ENCODE measurements at regions not wholly inside any gene's neighbourhood (a gene's known extent, or its start where the extent isn't known, plus 50 kb on each side); places are given as distances from the start of the nearest gene placed in this dataset.

GRCh38 chr11:130531061-130531460 lies 82.6 kb downstream of the ADAMTS15 start:
- no peak for TF ChIP-seq CTCF (IDR thresholded peaks at IDR 0.05; ENCODE audit: unreplicated experiment)

GRCh38 chr11:130533113-130533798 lies 84.8 kb downstream of the ADAMTS15 start:
- Mint-ChIP-seq H3K4me3 (ENCODE audit: unreplicated experiment) (no peak overlapping the region), H3K9me3 (ENCODE audit: unreplicated experiment) (no peaks in the 10 kb centered on the region), H3K36me3 (ENCODE audit: insufficient read depth, unreplicated experiment) (no peaks in the 10 kb centered on the region), H3K4me1 (ENCODE audit: insufficient read depth, unreplicated experiment) (peaks cover 19% of the 10 kb centered on the region), H3K27ac (ENCODE audit: low read depth, unreplicated experiment) (no peak overlapping the region), H3K27me3 (ENCODE audit: insufficient read depth, unreplicated experiment) (no peaks in the 10 kb centered on the region)
- no peak for TF ChIP-seq CTCF (IDR thresholded peaks at IDR 0.05; ENCODE audit: unreplicated experiment)
- no TSS peak for BruUV-seq (replicated peaks)
- ChIA-PET POLR2A (interaction anchor here (0.5 to 0.8 kb wide), 2 partner anchors 101 to 273 kb away, joined by 3 read pairs; no protein-coding TSS in a partner anchor), CTCF (no interaction called here)
- intact Hi-C loops (cut with micrococcal nuclease) = loop anchor here (10.0 kb wide), 1 partner anchor 312 kb away; no protein-coding TSS in a partner anchor
- no peak for DNase-seq (ENCODE audit: unreplicated experiment)

More at GRCh38 chr11:130531061-130531460, 82.6 kb downstream of the ADAMTS15 start:
- no peak overlapping the region for H3K4me3 Mint-ChIP-seq (ENCODE audit: unreplicated experiment)
- POLR2A ChIA-PET = interaction anchor here (0.6 to 0.7 kb wide), 2 partner anchors 28 to 228 kb away, joined by 3 read pairs; no protein-coding TSS in a partner anchor
- BruUV-seq (replicated peaks) = no TSS peak
- H3K27me3 Mint-ChIP-seq (ENCODE audit: insufficient read depth, unreplicated experiment) = no peaks in the 10 kb centered on the region
- intact Hi-C loops (cut with micrococcal nuclease) = loop anchor here (10.0 kb wide), 1 partner anchor 314 kb away; no protein-coding TSS in a partner anchor
- no peak for DNase-seq (ENCODE audit: unreplicated experiment)
- peaks cover 14% of the 10 kb centered on the region for H3K4me1 Mint-ChIP-seq (ENCODE audit: insufficient read depth, unreplicated experiment)
- CTCF ChIA-PET = interaction anchor here (1.0 to 1.6 kb wide), 3 partner anchors 297 to 331 kb away, joined by 3 to 5 read pairs (median 3); no protein-coding TSS in a partner anchor
- no peaks in the 10 kb centered on the region for H3K9me3 Mint-ChIP-seq (ENCODE audit: unreplicated experiment)
- H3K27ac Mint-ChIP-seq (ENCODE audit: low read depth, unreplicated experiment) = no peak overlapping the region
- no peaks in the 10 kb centered on the region for H3K36me3 Mint-ChIP-seq (ENCODE audit: insufficient read depth, unreplicated experiment)

- ChIA-PET POLR2A (interaction anchor here (0.8 kb wide), 1 partner anchor 101 kb away, joined by 3 read pairs; no protein-coding TSS in a partner anchor), CTCF (interaction anchor here (0.9 to 1.6 kb wide), 2 partner anchors 11 to 99 kb away, joined by 4 read pairs; no protein-coding TSS in a partner anchor)
- no peaks in the 10 kb centered on the region for H3K9me3 Mint-ChIP-seq (ENCODE audit: unreplicated experiment)
- no peaks in the 10 kb centered on the region for H3K27me3 Mint-ChIP-seq (ENCODE audit: insufficient read depth, unreplicated experiment)
- peaks cover 16% of the 10 kb centered on the region for H3K4me1 Mint-ChIP-seq (ENCODE audit: insufficient read depth, unreplicated experiment)
- intact Hi-C loops (cut with micrococcal nuclease) = loop anchor here (10.0 kb wide), 1 partner anchor 311 kb away; no protein-coding TSS in a partner anchor
- no peak overlapping the region for H3K27ac Mint-ChIP-seq (ENCODE audit: low read depth, unreplicated experiment)
- H3K36me3 Mint-ChIP-seq (ENCODE audit: insufficient read depth, unreplicated experiment) = no peaks in the 10 kb centered on the region
- BruUV-seq (replicated peaks) = no TSS peak
- TF ChIP-seq CTCF (IDR thresholded peaks at IDR 0.05; ENCODE audit: unreplicated experiment) = no peak
- DNase-seq (ENCODE audit: unreplicated experiment) = no peak
- H3K4me3 Mint-ChIP-seq (ENCODE audit: unreplicated experiment) = no peak overlapping the region
These were observed 85.4 kb downstream of the ADAMTS15 start for GRCh38 chr11:130533871-130534270.

- H3K27ac Mint-ChIP-seq (ENCODE audit: low read depth, unreplicated experiment) = no peak overlapping the region
- H3K36me3 Mint-ChIP-seq (ENCODE audit: insufficient read depth, unreplicated experiment) = no peaks in the 10 kb centered on the region
- peaks cover 16% of the 10 kb centered on the region for H3K4me1 Mint-ChIP-seq (ENCODE audit: insufficient read depth, unreplicated experiment)
- POLR2A ChIA-PET = interaction anchor here (0.6 kb wide), 1 partner anchor 71 kb away, joined by 4 read pairs; no protein-coding TSS in a partner anchor
- no peaks in the 10 kb centered on the region for H3K9me3 Mint-ChIP-seq (ENCODE audit: unreplicated experiment)
- no peaks in the 10 kb centered on the region for H3K27me3 Mint-ChIP-seq (ENCODE audit: insufficient read depth, unreplicated experiment)
- no peak for DNase-seq (ENCODE audit: unreplicated experiment)
- CTCF ChIA-PET = interaction anchor here (0.6 to 1.6 kb wide), 4 partner anchors 10 to 277 kb away, joined by 3 to 4 read pairs (median 4); no protein-coding TSS in a partner anchor
- no peak overlapping the region for H3K4me3 Mint-ChIP-seq (ENCODE audit: unreplicated experiment)
- no peak for TF ChIP-seq CTCF (IDR thresholded peaks at IDR 0.05; ENCODE audit: unreplicated experiment)
- no TSS peak for BruUV-seq (replicated peaks)
- intact Hi-C loops (cut with micrococcal nuclease) = loop anchor here (10.0 kb wide), 1 partner anchor 310 kb away; no protein-coding TSS in a partner anchor
These were observed 86.1 kb downstream of the ADAMTS15 start for GRCh38 chr11:130534551-130534950.

All from MCF 10A (cell line).